GM18517 (cell line): ENCODE measurements at regions not wholly inside any gene's neighbourhood (a gene's known extent, or its start where the extent isn't known, plus 50 kb on each side); places are given as distances from the start of the nearest gene placed in this dataset.
"Not testable (repeated sequence)": the region's sequence is repeated elsewhere in the genome, so short reads cannot be mapped to it uniquely, and the experiment has no call there.

ENCODE experiments used
- ATAC-seq: cut with Tn5 transposase; IDR thresholded peaks from one replicate; pipeline ENCODE4 v1.9.1; 2021; ENCODE audit warnings: mild to moderate bottlenecking, moderate library complexity; ENCODE audit not compliant: unreplicated experiment

- not testable (repeated sequence) for ATAC-seq
Measured at GRCh38 chr16:62780081-62780480, 743.8 kb upstream of the CDH8 start.

GRCh38 chr16:62764572-62764971, 728.3 kb upstream of the CDH8 start:
- ATAC-seq = no peak

GRCh38 chr16:62760398-62760797, 724.2 kb upstream of the CDH8 start:
- ATAC-seq = no peak

GRCh38 chr16:62755938-62756337, 719.7 kb upstream of the CDH8 start:
- no peak for ATAC-seq

GRCh38 chr16:62752854-62753253, 716.6 kb upstream of the CDH8 start:
- ATAC-seq = no peak

- no peak for ATAC-seq
Measured at GRCh38 chr16:62751218-62751617, 715.0 kb upstream of the CDH8 start.

GRCh38 chr16:62741692-62742091, 705.5 kb upstream of the CDH8 start:
- ATAC-seq = no peak

- ATAC-seq = no peak
Measured at GRCh38 chr16:62738666-62739460, 702.6 kb upstream of the CDH8 start.

GRCh38 chr16:62732092-62732491, 695.9 kb upstream of the CDH8 start:
- ATAC-seq = no peak

GRCh38 chr16:62724670-62725269, 688.5 kb upstream of the CDH8 start:
- not testable (repeated sequence) for ATAC-seq

- ATAC-seq = no peak
Measured at GRCh38 chr16:62720651-62721050, 684.4 kb upstream of the CDH8 start.

GRCh38 chr16:62717026-62717425, 680.8 kb upstream of the CDH8 start:
- no peak for ATAC-seq

GRCh38 chr16:62715701-62716100, 679.5 kb upstream of the CDH8 start:
- no peak for ATAC-seq

- ATAC-seq = no peak
Measured at GRCh38 chr16:62712566-62712965, 676.3 kb upstream of the CDH8 start.

GRCh38 chr16:62711797-62712196, 675.6 kb upstream of the CDH8 start:
- ATAC-seq = no peak

GRCh38 chr16:62709794-62710193, 673.6 kb upstream of the CDH8 start:
- no peak for ATAC-seq

- ATAC-seq = no peak
Measured at GRCh38 chr16:62701426-62701825, 665.2 kb upstream of the CDH8 start.

- no peak for ATAC-seq
Measured at GRCh38 chr16:62700426-62701294, 664.4 kb upstream of the CDH8 start.

- no peak for ATAC-seq
Measured at GRCh38 chr16:62692685-62693084, 656.4 kb upstream of the CDH8 start.

- ATAC-seq = no peak
Measured at GRCh38 chr16:62681819-62682218, 645.6 kb upstream of the CDH8 start.

- ATAC-seq = no peak
Measured at GRCh38 chr16:62678796-62679195, 642.6 kb upstream of the CDH8 start.

GRCh38 chr16:62676306-62676705, 640.1 kb upstream of the CDH8 start:
- ATAC-seq = no peak
